ENCODE measurements at regions not wholly inside any gene's neighbourhood (a gene's known extent, or its start where the extent isn't known, plus 50 kb on each side); places are given as distances from the start of the nearest gene placed in this dataset.
"Not testable (repeated sequence)": the region's sequence is repeated elsewhere in the genome, so short reads cannot be mapped to it uniquely, and the experiment has no call there.

GRCh38 chr15:69873807-69874206, 223.9 kb downstream of the TLE3 start:
- DNase-seq = no peak
- peaks cover 22% of the 10 kb centered on the region for H3K9me3 Mint-ChIP-seq
- no peaks in the 10 kb centered on the region for H3K4me1 Mint-ChIP-seq
- no peak overlapping the region for H3K4me3 Mint-ChIP-seq
- intact Hi-C loops (cut with micrococcal nuclease) = no loop called here
- no peak overlapping the region for H3K27ac Mint-ChIP-seq
- H3K36me3 Mint-ChIP-seq (ENCODE audit: low read depth) = peaks cover 2% of the 10 kb centered on the region
- H3K27me3 Mint-ChIP-seq = peaks cover 10% of the 10 kb centered on the region

GRCh38 chr15:69874321-69874720, 223.4 kb downstream of the TLE3 start:
- H3K36me3 Mint-ChIP-seq (ENCODE audit: low read depth) = peaks cover 2% of the 10 kb centered on the region
- H3K4me3 Mint-ChIP-seq = no peak overlapping the region
- peaks cover 7% of the 10 kb centered on the region for H3K27me3 Mint-ChIP-seq
- DNase-seq = no peak
- intact Hi-C loops (cut with micrococcal nuclease) = no loop called here
- H3K27ac Mint-ChIP-seq = no peak overlapping the region
- no peaks in the 10 kb centered on the region for H3K4me1 Mint-ChIP-seq
- H3K9me3 Mint-ChIP-seq = peaks cover 20% of the 10 kb centered on the region

GRCh38 chr15:69876064-69876940, 221.4 kb downstream of the TLE3 start:
- Mint-ChIP-seq H3K4me1 (no peaks in the 10 kb centered on the region), H3K36me3 (ENCODE audit: low read depth) (peaks cover 2% of the 10 kb centered on the region), H3K27me3 (peaks cover 4% of the 10 kb centered on the region), H3K9me3 (peaks cover 19% of the 10 kb centered on the region), H3K4me3 (no peak overlapping the region), H3K27ac (no peak overlapping the region)
- intact Hi-C loops (cut with micrococcal nuclease) = no loop called here
- no peak for DNase-seq

- H3K36me3 Mint-ChIP-seq (ENCODE audit: low read depth); intact Hi-C loops (cut with micrococcal nuclease): not testable (repeated sequence)
Measured at GRCh38 chr15:69879963-69880362, 217.8 kb downstream of the TLE3 start.

DNA sequence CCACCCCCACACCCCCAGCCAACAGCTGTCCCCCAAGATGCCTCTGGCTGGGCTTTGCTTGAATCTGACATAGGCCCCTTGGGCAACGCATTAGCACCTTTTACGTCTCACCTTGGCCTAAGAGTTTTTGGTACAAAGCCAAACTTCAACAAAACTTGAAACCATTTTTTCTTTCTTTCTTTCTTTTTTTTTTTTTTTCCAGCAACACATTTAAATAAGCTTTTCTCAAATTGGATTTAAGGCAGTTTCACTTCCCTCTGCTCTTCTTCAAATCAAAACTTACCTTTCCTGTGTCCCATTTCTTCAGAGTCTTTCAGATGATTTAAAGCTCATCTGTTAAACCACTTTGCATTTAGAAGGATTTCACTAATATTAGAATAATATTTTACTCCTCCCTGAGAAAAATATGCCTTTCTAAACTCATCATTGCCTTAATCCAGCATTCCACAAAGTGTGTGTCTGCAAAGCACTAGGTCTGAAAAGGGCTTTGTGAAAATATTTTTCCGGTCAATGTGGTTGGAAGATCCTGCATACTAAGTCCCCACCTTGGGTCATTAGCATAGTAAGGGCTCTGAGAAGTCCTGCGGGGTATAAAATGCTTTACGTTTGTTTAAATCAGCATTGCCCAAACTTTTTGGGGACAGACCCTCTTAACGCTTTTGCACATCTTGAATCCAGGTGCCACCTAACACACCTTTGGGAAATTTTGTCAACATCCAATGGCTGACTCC, 217.0 kb downstream of the TLE3 start:
- Mint-ChIP-seq H3K9me3 (peaks cover 6% of the 10 kb centered on the region), H3K4me3 (no peak overlapping the region), H3K27me3 (no peaks in the 10 kb centered on the region), H3K36me3 (ENCODE audit: low read depth) (peaks cover 2% of the 10 kb centered on the region), H3K27ac (no peak overlapping the region), H3K4me1 (peaks cover 3% of the 10 kb centered on the region)
- no peak for DNase-seq
- intact Hi-C loops (cut with micrococcal nuclease) = no loop called here

More at GRCh38 chr15:69879963-69880362, 217.8 kb downstream of the TLE3 start:
- DNase-seq, H3K9me3 Mint-ChIP-seq, H3K4me3 Mint-ChIP-seq, H3K4me1 Mint-ChIP-seq, H3K27ac Mint-ChIP-seq, H3K27me3 Mint-ChIP-seq: not testable (repeated sequence)

- peaks cover 6% of the 10 kb centered on the region for H3K9me3 Mint-ChIP-seq
- no peak overlapping the region for H3K4me3 Mint-ChIP-seq
- intact Hi-C loops (cut with micrococcal nuclease) = no loop called here
- H3K36me3 Mint-ChIP-seq (ENCODE audit: low read depth) = peaks cover 2% of the 10 kb centered on the region
- no peak overlapping the region for H3K27ac Mint-ChIP-seq
- H3K27me3 Mint-ChIP-seq = no peaks in the 10 kb centered on the region
- peaks cover 3% of the 10 kb centered on the region for H3K4me1 Mint-ChIP-seq
- no peak for DNase-seq
Measured at GRCh38 chr15:69881302-69881670, 216.4 kb downstream of the TLE3 start.

DNA sequence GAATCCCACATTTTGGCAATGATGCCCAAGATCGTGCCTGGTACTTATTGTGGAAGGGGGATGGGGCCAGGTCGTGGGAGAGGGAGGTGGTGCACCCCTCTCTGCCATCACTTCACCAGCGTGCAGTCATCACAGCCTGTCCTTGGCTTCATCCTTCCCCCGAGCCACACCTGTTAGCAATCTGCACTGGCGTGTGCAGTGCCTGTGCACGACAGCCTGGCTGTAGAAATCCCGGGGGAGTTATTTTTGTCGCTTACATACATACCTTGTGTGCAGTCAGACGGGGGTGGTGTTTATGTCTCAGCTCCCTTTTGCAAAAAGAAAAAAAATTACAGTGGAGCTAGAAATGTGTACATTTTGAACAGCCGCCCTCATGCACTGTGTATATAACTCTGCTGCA, 216.0 kb downstream of the TLE3 start:
- H3K36me3 Mint-ChIP-seq (ENCODE audit: low read depth) = peaks cover 2% of the 10 kb centered on the region
- no peak overlapping the region for H3K27ac Mint-ChIP-seq
- DNase-seq = no peak
- intact Hi-C loops (cut with micrococcal nuclease) = no loop called here
- peaks cover 3% of the 10 kb centered on the region for H3K4me1 Mint-ChIP-seq
- H3K4me3 Mint-ChIP-seq = no peak overlapping the region
- H3K27me3 Mint-ChIP-seq = peaks cover 3% of the 10 kb centered on the region
- peaks cover 9% of the 10 kb centered on the region for H3K9me3 Mint-ChIP-seq

DNA sequence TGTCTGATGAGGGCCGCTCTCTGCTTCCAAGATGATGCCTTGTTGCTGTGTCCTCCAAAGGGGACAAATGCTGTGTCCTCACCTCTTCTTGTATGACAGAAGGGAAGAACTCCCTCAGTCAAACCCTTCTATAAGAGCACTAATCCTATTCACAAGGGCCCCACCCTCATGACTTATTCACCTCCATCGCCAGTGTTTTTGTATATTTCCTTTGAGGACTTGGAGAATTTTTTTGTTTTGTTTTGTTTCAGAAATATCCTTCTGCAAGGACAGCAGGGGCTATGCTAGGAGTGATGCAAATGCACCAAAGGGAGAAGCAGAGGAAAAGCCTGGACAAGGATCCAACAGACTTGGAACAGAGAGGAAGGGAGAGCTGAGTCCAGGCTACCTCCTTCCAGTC, 214.4 kb downstream of the TLE3 start:
- H3K4me3 Mint-ChIP-seq = no peak overlapping the region
- intact Hi-C loops (cut with micrococcal nuclease) = no loop called here
- no peak for DNase-seq
- no peak overlapping the region for H3K27ac Mint-ChIP-seq
- peaks cover 3% of the 10 kb centered on the region for H3K4me1 Mint-ChIP-seq
- H3K36me3 Mint-ChIP-seq (ENCODE audit: low read depth) = peaks cover 2% of the 10 kb centered on the region
- peaks cover 9% of the 10 kb centered on the region for H3K27me3 Mint-ChIP-seq
- peaks cover 10% of the 10 kb centered on the region for H3K9me3 Mint-ChIP-seq

GRCh38 chr15:69885173-69885955, 212.4 kb downstream of the TLE3 start:
- peaks cover 10% of the 10 kb centered on the region for H3K9me3 Mint-ChIP-seq
- H3K36me3 Mint-ChIP-seq (ENCODE audit: low read depth) = peaks cover 2% of the 10 kb centered on the region
- intact Hi-C loops (cut with micrococcal nuclease) = no loop called here
- H3K27me3 Mint-ChIP-seq = peaks cover 9% of the 10 kb centered on the region
- peaks cover 3% of the 10 kb centered on the region for H3K4me1 Mint-ChIP-seq
- H3K4me3 Mint-ChIP-seq = no peak overlapping the region
- no peak for DNase-seq
- H3K27ac Mint-ChIP-seq = no peak overlapping the region

DNA sequence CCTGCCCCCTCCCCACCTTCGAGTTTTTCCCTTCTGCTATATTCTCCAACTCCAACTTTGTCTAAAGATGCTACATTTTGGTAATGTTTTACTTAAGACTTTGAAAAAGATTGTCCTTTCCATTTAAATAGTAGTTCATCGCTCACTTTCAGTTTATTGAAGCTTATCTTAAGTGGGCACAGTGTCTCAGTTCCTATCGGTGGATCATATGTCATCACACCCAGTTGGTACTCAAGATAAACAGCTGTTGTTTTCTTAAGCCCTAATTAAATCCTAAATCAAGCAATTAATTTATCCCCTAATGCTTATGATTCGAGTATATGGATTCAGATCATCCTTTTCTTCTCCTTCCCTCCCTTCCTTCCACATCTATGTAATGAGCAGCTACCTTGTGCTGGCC, 210.7 kb downstream of the TLE3 start:
- peaks cover 2% of the 10 kb centered on the region for H3K36me3 Mint-ChIP-seq (ENCODE audit: low read depth)
- intact Hi-C loops (cut with micrococcal nuclease) = no loop called here
- no peak overlapping the region for H3K27ac Mint-ChIP-seq
- peaks cover 11% of the 10 kb centered on the region for H3K27me3 Mint-ChIP-seq
- H3K4me3 Mint-ChIP-seq = no peak overlapping the region
- H3K4me1 Mint-ChIP-seq = peaks cover 3% of the 10 kb centered on the region
- peaks cover 10% of the 10 kb centered on the region for H3K9me3 Mint-ChIP-seq
- no peak for DNase-seq

- H3K4me1 Mint-ChIP-seq = peaks cover 3% of the 10 kb centered on the region
- H3K27me3 Mint-ChIP-seq = peaks cover 13% of the 10 kb centered on the region
- no peak overlapping the region for H3K4me3 Mint-ChIP-seq
- H3K9me3 Mint-ChIP-seq = peaks cover 12% of the 10 kb centered on the region
- H3K27ac Mint-ChIP-seq = no peak overlapping the region
- intact Hi-C loops (cut with micrococcal nuclease) = no loop called here
- no peak for DNase-seq
- peaks cover 2% of the 10 kb centered on the region for H3K36me3 Mint-ChIP-seq (ENCODE audit: low read depth)
Measured at GRCh38 chr15:69887553-69887952, 210.2 kb downstream of the TLE3 start.

DNA sequence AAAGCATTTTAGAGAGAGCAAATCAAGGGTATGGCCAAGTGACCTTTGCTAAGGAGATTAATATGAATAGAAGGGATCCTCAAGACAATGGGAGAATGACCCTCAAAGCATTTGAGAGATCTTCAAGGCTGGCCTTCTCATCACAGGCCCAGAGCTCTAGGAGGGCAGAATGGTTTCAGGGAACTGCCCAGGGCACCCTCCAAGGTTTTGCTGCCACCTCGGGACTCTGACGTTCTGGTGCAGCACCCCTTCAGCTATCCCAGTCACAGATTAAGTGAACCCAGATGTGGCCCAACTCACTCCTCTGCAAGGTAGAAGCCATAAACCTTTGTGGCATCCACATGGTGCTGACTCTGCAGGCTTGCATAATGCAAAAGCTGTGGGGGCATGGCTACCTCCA, 209.3 kb downstream of the TLE3 start:
- H3K27me3 Mint-ChIP-seq = peaks cover 16% of the 10 kb centered on the region
- no peak for DNase-seq
- intact Hi-C loops (cut with micrococcal nuclease) = no loop called here
- peaks cover 3% of the 10 kb centered on the region for H3K4me1 Mint-ChIP-seq
- H3K9me3 Mint-ChIP-seq = peaks cover 16% of the 10 kb centered on the region
- H3K4me3 Mint-ChIP-seq = no peak overlapping the region
- H3K36me3 Mint-ChIP-seq (ENCODE audit: low read depth) = peaks cover under 1% of the 10 kb centered on the region
- H3K27ac Mint-ChIP-seq = no peak overlapping the region

GRCh38 chr15:69891070-69891536, 206.6 kb downstream of the TLE3 start:
- H3K9me3 Mint-ChIP-seq = peaks cover 29% of the 10 kb centered on the region
- H3K27me3 Mint-ChIP-seq = peaks cover 32% of the 10 kb centered on the region
- H3K4me1 Mint-ChIP-seq = no peaks in the 10 kb centered on the region
- no peaks in the 10 kb centered on the region for H3K36me3 Mint-ChIP-seq (ENCODE audit: low read depth)
- intact Hi-C loops (cut with micrococcal nuclease) = no loop called here
- DNase-seq = no peak
- no peak overlapping the region for H3K27ac Mint-ChIP-seq
- H3K4me3 Mint-ChIP-seq = no peak overlapping the region

- Mint-ChIP-seq H3K27ac (no peak overlapping the region), H3K27me3 (peaks cover 33% of the 10 kb centered on the region), H3K4me1 (no peaks in the 10 kb centered on the region), H3K4me3 (no peak overlapping the region), H3K9me3 (peaks cover 27% of the 10 kb centered on the region), H3K36me3 (ENCODE audit: low read depth) (no peaks in the 10 kb centered on the region)
- no peak for DNase-seq
- intact Hi-C loops (cut with micrococcal nuclease) = no loop called here
Measured at GRCh38 chr15:69891606-69892005, 206.1 kb downstream of the TLE3 start.

Measured in activated CD4-positive, alpha-beta T cell treated with anti-CD3 and anti-CD28 coated beads, Interleukin-2, amount 10 ng/mL, durations not matched to agents 24 days and 14 days (primary cell).